Prostate gland (tissue), 2 donors: ENCODE measurements at regions not wholly inside any gene's neighbourhood (a gene's known extent, or its start where the extent isn't known, plus 50 kb on each side); places are given as distances from the start of the nearest gene placed in this dataset.
"Not testable (repeated sequence)": the region's sequence is repeated elsewhere in the genome, so short reads cannot be mapped to it uniquely, and the experiment has no call there.

Experiments
- DNase-seq: peaks from one replicate; pipeline ENCODE4 v3.0.0-alpha.2; 2019; ENCODE audit warnings: low spot score
- H3K27ac ChIP-seq, 2 donors: fragments of 200-600 bp; sonication (generic); 2 replicates each; pipeline ENCODE4 v1.5.1; 2017 to 2019
- H3K27me3 ChIP-seq: fragments of 200-600 bp; sonication (generic); replicated peaks from 2 replicates; pipeline ENCODE4 v1.5.1; 2019; ENCODE audit not compliant: insufficient read depth
- H3K36me3 ChIP-seq, 2 donors: fragments of 200-600 bp; sonication (generic); 1 replicate in 1 of 2; 2 replicates in 1 of 2; pipeline versions ENCODE4 v1.5.1 to v1.8.1; 2017 to 2019
- H3K4me1 ChIP-seq: fragments of 200-600 bp; sonication (generic); replicated peaks from 2 replicates; pipeline ENCODE4 v1.5.1; 2019
- H3K4me3 ChIP-seq, 2 donors: fragments of 200-600 bp; sonication (generic); 2 replicates each; pipeline ENCODE4 v1.5.1; 2017 to 2019
- H3K9me3 ChIP-seq: fragments of 200-600 bp; sonication (generic); 2 replicates; pipeline ENCODE4 v1.5.1; 2017
- CTCF ChIP-seq, 4 experiments: fragments of 200-600 bp in 2 of 4; fragments of 450-650 bp in 2 of 4; sonication (generic) in 2 of 4; IDR thresholded peaks; 1 replicate in 3 of 4; 2 replicates in 1 of 4; pipeline ENCODE4 v1.5.1; 2016 to 2019; ENCODE audit warnings: antibody characterized with exemption in 4 of 4, mild to moderate bottlenecking in 2 of 4, moderate library complexity in 2 of 4
- POLR2A ChIP-seq: fragments of 450-650 bp; IDR thresholded peaks from one replicate; pipeline ENCODE4 v1.6.1; 2016; ENCODE audit warnings: antibody characterized with exemption, mild to moderate bottlenecking
- POLR2AphosphoS5 ChIP-seq: sonication (generic); formaldehyde crosslinking; IDR thresholded peaks from one replicate; pipeline ENCODE4 v1.6.1; 2017; ENCODE audit warnings: antibody characterized with exemption
- WGBS: methylation state at CpG from one replicate; pipeline ENCODE4 v1.1.5; 2018; 5-methylcytosine and 5-hydroxymethylcytosine counted together
- intact Hi-C: fragments of 100-400 bp; cut with DNase I; formaldehyde crosslinking; loops from one replicate; pipeline ENCODE4 v1.14.2; 2022

- intact Hi-C loops = no loop called here
- no peak for DNase-seq
- Histone ChIP-seq H3K4me3 (no peak overlapping the region), H3K9me3 (no peaks in the 10 kb centered on the region), H3K4me1 (no peaks in the 10 kb centered on the region), H3K27ac (no peak overlapping the region), H3K27me3 (no peaks in the 10 kb centered on the region), H3K36me3 (no peaks in the 10 kb centered on the region)
- WGBS = 44% methylated on average over 1 of the region's 1 CpG
- TF ChIP-seq POLR2A = no peak
- TF ChIP-seq CTCF (IDR thresholded peaks at IDR 0.05) = no peak
- no peak for TF ChIP-seq POLR2AphosphoS5
These were observed 595.9 kb downstream of the CENPC start for GRCh38 chr4:66949419-66949818.

- no peaks in the 10 kb centered on the region for H3K4me1 ChIP-seq
- no peak for TF ChIP-seq POLR2A
- TF ChIP-seq POLR2AphosphoS5 = no peak
- no peak for TF ChIP-seq CTCF (IDR thresholded peaks at IDR 0.05)
- WGBS = 90% methylated on average over 1 of the region's 1 CpG
- DNase-seq = no peak
- intact Hi-C loops = no loop called here
- H3K4me3 ChIP-seq = no peak overlapping the region
- no peaks in the 10 kb centered on the region for H3K27me3 ChIP-seq
- no peak overlapping the region for H3K27ac ChIP-seq
- H3K36me3 ChIP-seq = no peaks in the 10 kb centered on the region
- no peaks in the 10 kb centered on the region for H3K9me3 ChIP-seq
These were observed 598.5 kb downstream of the CENPC start for GRCh38 chr4:66946761-66947160.

GRCh38 chr4:66943112-66943511 is 602.2 kb downstream of the CENPC start:
- H3K9me3 ChIP-seq = no peaks in the 10 kb centered on the region
- no peaks in the 10 kb centered on the region for H3K4me1 ChIP-seq
- no peak for TF ChIP-seq CTCF (IDR thresholded peaks at IDR 0.05)
- TF ChIP-seq POLR2AphosphoS5 = no peak
- TF ChIP-seq POLR2A = no peak
- intact Hi-C loops = no loop called here
- no peak overlapping the region for H3K4me3 ChIP-seq
- WGBS = 80% methylated on average over 4 of the region's 4 CpGs
- H3K36me3 ChIP-seq = no peaks in the 10 kb centered on the region
- no peak for DNase-seq
- H3K27me3 ChIP-seq = no peaks in the 10 kb centered on the region
- H3K27ac ChIP-seq = no peak overlapping the region

GRCh38 chr4:66931981-66932380 is 613.3 kb downstream of the CENPC start:
- DNase-seq, H3K27ac ChIP-seq, H3K4me1 ChIP-seq, H3K36me3 ChIP-seq, H3K9me3 ChIP-seq, intact Hi-C loops, H3K27me3 ChIP-seq, H3K4me3 ChIP-seq: not testable (repeated sequence)
- 94% methylated on average over 3 of the region's 3 CpGs for WGBS

DNA sequence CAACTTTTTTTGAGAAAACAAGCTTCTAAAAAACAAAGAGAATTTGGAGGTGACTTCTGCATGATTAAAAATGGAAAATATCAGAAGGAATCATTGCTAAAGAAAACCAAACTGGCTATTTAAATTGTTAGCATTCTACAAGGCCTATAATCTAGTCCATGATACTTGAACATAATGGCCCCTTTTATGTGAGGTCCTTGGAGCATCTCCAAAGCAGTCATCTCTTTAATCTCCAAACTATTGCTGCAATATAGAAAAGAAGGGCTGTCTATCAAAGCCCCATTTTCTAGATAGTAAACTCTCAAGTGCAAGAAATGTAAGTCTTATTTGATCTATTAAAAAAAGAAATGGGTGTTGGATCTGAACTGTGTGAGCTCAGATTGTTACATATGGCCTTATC is 615.1 kb downstream of the CENPC start:
- intact Hi-C loops = no loop called here
- Histone ChIP-seq H3K27ac (no peak overlapping the region), H3K36me3 (no peaks in the 10 kb centered on the region), H3K9me3 (no peaks in the 10 kb centered on the region), H3K4me3 (no peak overlapping the region), H3K4me1 (no peaks in the 10 kb centered on the region), H3K27me3 (no peaks in the 10 kb centered on the region)
- TF ChIP-seq POLR2A (no peak), POLR2AphosphoS5 (no peak), CTCF (IDR thresholded peaks at IDR 0.05) (no peak)
- DNase-seq = no peak
